HG03135 (cell line): ENCODE measurements at regions not wholly inside any gene's neighbourhood (a gene's known extent, or its start where the extent isn't known, plus 50 kb on each side); places are given as distances from the start of the nearest gene placed in this dataset.

Experiments
- ATAC-seq: cut with Tn5 transposase; IDR thresholded peaks from one replicate; pipeline ENCODE4 v1.9.1; 2021; ENCODE audit warnings: mild to moderate bottlenecking, moderate library complexity; ENCODE audit not compliant: unreplicated experiment

DNA sequence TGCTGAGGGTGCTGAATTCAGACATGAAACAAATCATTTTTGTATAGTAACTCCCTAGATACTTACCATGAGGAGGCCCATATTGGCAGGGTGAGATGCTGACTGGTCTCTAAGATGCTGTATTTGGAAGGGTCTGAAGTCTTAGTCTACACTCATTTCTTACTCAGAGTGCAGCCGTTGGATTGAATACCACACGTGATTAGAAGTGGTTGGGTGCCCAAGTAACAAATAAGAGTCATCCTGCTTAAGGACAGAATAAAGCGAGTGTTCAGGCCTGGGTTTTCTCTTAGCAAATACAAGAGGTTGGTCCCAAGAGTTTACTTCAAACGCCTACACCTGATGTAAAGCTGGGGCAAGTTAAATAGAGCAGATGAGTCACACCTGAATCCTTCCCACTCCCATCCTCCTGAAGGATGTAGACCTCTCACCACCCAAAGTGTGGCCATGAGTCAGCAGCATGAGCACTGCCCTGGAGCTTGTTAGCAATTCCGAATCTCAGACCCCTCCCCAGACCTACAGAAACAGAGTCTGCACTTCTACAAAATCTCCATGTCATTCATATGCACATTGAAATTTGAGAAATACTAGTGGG is 284.6 kb upstream of the CDH5 start:
- no peak for ATAC-seq

DNA sequence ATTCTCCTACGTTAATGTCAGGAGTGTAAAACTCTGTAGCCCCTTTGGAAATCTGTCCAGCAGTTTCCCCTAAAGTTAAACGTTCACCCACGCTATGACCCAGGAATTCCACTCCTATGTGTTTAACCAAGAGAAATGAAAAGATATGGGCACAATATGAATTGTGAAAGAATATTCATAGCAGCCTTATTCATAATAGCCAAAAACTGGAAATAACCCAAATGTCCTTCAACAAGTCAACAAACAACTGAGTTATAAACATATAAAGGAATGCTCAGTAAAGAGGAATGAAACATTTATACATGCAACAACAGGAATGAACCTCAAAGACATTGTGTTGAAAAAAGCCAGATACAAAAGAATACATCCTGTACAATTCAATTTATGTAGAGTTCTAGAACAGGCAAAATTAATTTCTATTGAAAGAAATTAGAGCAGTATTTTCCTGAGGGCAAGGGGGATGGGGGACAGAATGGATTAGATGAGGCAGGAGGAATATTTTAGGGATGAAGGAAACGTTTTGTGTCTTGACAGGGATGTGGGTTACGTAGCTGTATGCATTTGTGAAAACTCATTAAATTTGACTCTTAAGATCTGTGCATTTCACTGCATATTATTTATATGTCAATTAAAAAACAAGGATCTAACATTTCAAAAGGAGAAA is 286.7 kb upstream of the CDH5 start:
- ATAC-seq, result no peak

DNA sequence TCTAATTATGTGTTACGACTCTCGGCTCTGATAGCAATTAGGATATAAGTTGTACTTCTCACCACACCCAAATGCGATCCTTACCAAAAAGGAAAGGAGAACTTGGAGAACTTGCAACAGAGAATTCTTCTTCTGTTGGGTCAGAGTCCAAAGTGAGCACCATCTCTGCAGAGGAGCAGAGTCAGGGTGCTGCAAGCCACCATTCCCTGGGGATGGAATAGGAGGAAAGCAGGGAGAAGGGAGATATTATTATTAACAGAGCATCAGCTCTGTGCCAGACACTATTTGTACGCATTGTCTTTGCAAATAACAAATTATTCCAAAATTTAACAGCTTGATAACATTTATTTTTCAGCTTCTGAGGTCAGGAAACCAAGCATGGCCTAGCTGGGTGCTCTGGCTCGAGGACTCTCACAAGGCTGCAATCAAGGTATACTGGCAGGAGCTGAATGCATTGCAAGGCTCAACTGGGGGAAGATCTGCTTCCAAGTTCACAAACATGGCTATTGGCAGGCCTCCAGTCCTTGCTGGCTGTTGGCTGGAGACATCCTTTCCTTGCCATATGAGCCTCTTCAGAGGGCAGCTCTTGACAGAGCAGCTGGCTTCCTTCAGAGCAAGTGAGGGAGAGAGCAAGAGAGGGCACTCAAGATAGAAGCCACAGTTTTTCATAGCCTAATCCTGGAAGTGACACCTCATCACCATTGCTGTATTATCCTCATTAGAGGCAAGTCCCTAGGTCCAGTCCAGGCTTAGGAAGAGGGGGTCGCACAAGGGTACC is 296.2 kb upstream of the CDH5 start:
- no peak for ATAC-seq

DNA sequence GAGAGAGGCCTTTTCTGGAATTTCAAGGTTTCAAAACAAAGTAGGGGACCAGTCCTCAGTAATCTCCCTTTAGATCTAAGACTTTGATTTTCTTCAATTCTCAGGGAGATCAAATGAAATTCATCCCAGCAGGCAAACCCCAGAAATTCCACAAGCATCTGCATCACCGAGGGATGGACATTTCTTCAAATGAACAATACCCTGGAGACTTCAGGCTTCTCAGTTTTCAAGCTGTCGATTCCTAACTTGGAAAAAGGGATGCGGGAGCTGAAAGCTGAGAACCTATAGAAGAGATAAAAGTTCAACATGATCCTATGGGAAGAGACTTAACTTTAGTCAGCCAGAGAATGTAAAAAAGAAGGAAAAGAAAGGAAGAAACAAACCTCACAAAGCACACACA is 296.9 kb upstream of the CDH5 start:
- no peak for ATAC-seq

DNA sequence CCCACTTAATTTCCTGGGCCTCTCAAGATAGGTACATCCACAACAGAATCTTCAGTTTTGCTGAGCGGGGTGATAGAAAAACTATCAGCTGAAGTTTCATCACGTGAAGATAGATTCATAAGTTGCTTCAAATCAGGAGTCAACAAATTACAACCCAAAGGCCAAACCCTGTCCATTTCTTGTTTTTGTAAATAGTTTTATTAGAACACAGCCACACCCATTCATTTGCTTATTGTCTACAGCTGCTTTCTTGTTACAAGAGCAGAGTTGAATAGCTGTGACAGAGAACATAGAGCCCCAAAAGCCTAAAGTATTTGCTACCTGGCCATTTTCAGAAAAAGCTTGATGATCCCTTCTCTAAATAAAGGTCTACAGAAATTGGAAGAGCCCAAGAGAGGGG is 300.1 kb upstream of the CDH5 start:
- ATAC-seq, result no peak

DNA sequence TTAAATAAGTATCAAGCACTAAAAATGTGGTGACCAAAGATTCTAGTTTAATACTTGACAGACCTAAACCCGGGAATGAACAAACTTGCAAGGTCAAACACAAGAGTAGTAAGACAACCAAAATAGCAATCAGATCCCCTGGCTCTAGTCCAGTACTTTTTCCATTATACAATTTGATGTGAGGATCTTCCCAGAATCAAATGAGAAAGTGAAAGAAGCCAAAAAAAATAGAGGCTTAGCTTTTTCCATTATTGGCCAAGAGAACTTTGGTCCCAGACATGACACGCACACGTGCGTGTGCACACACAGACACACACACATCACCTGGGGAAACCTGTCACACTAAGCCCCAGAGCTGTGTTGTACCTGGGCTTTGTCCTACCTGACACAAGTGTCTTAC is 300.6 kb upstream of the CDH5 start:
- no peak for ATAC-seq

DNA sequence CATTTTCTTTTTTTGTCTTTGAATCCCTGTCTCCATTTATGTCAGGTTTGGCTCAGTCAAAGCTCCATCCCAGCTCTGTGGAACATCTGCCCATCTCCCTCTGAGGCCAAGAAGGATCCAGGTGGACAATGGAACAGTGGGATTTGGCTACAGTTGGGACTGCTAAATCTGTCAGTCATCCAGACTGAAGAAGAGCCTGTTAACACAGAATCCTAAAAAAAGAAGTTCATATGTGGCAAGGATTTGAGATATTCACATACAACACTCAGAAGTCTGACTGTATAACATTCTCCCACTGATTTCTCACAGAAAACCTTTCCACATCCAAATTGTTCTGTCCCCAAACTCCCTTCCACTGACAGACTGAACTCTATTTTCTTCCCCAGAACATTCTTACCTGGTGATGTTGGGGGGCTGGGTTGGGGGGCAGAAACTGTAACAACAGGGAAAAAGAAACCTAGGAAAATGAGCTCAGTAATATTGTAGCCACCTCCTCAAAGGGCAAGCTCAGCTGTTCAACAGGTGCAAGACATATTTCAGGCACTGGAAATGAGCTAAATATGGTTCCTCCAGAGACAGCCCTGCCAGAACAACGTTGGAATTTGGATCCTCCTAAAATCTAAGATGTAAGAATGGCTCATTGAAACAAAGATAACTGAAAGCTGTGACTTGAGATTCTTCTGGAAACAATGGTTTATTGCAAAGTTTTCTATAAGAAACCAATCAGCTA is 301.5 kb upstream of the CDH5 start:
- ATAC-seq, result no peak

DNA sequence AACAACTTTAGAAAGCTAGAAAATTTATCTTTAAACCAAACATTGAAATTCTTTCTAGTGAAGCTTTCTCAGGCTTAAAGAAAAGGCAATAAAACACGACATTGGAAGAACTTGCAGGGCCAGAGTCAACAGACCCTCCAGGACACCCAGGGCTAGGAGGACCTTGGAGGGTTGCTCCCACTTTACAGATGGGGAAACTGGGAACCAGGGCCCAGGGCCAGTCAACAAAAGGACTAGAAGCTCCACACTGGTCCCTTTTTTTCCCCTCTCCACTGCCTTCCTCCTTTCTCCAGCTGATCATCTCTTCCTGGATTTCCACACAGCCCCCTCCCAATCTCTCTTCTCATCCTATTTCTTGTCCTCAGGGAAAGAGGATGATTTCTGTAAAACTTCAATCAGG is 307.7 kb upstream of the CDH5 start:
- no peak for ATAC-seq

DNA sequence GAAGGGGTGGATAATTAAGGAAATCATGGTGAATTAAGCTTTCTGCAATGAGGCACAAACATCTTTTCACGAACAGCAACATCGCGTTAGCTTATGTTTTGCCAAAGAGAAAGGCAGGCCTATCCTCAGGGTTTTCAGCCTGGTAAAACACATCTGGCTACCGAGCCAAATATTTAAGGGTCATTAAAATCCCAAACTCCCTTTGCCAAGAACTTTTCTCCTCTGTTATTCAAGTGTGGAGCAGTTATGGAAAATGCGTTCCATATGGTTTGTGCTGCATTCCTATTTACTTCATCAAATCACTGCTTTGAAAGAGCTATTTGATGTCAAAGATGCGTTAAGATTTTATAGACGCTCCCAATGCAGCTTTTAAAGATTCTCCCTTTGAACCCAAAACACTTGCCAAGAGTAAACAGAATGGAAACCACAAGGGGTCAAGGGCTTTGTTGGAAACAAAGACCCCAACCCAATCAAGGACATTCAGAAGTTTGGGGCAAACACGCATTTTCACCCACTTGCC is 308.3 kb upstream of the CDH5 start:
- ATAC-seq, result no peak

DNA sequence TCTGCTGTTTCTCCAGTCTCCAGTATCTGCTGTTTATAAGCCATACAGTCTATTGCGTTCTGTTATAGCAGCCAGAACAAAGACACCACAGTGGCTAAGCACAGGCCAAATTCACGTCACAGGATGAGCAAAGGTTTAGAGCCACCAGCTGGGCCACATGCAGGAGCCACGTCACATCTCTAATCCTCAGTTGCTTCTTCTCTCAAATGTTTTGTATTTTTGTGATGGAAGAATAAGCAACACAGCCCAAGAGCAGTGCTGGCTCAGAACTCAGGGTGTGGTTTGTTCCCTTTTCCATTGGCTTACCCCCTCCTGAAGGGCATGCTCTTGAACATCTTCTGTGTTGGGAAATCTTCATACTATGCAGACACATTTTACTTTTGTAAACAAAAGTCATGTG is 309.4 kb upstream of the CDH5 start:
- no peak for ATAC-seq

DNA sequence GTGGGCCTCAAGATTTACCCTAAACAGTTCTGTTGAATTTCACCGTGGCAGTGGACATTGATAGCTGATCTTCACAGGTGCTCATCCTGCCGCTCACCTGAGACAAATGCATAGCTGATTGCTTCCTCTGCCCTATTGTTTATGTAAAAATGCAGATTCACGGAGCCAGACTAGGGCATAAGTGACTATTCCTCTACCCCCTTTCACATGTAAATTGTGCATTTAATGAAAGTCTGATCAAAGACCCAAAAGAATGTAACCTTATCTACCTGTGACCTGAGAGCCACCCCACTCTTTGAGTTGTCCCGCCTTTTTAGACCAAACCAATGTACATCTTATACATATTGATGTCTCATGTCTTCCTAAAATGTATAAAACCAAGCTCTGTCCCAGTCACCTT is 312.4 kb upstream of the CDH5 start:
- no peak for ATAC-seq

DNA sequence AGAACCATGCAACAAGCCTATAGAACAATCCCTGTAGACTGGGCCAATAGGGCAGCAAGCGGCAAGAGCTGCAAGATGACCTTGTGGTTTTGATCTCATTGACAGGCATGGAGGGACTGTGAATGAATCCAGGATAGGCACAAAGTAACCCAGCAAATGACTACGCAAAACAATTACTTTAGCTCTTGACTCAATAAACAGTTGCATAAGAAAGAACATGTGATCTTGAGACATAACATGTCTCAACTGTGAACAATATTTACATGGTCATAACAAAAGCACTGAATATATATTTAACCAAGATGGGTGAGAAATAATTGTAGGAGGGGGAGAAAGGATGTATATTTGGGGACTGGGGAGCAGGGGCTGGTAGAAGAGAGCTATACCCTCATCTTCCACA is 313.7 kb upstream of the CDH5 start:
- ATAC-seq, result no peak

DNA sequence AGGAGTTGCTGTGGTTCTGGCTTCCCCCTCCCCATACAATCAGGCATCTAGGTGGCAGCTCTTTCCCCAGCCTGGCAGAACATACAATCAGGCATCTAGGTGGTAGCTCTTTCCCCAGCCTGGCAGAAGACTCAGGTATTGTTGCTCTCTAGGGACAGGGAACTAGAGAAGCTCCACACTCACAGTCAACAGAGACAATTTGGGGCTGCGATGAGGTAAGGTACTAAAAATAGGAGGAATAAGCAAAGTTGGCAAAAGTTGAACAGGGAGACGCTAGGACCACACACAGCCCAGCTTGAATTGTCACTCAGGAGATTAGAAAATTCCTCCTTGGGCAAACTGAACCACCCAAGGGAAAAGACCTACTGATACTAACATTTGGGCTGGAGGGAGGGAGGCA is 315.5 kb upstream of the CDH5 start:
- no peak for ATAC-seq

DNA sequence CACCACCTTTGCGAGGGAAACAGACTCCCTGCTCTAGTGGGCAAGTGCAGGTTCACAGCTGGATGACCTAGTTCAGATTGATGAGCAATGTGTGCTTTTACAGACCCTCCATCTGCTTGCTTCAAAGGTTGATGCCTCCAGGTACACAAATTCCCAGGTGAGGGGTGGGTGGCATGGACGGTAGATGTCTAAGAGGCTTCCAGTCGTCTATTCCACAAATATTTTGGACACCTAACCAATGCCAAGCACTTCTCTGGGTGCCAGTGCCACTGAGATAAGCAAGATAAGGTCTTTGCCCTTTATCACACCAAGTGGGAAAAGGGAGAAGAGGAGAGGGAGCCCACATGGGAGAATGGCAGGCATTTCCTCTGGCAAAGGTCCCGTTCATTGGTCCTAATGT is 316.6 kb upstream of the CDH5 start:
- ATAC-seq, result no peak

DNA sequence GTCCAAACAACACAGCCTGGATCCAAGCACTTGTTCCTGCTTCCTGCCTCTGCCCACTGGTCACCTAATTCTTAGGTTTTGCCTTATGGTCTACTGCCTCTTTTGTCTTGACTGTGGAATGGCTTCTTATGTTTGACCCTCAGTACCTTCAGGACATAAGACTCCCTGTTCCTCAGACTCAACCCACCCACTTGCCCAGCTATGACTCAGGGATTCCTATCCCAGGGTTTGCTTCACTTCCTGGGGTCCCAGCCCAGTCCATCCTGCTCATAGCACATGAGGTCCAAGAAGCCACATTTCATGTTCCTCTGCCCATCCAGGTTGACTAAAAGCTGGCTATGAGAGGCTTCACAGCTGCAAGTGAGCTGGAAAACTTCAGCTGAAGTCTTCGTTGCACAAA is 320.9 kb upstream of the CDH5 start:
- no peak for ATAC-seq

DNA sequence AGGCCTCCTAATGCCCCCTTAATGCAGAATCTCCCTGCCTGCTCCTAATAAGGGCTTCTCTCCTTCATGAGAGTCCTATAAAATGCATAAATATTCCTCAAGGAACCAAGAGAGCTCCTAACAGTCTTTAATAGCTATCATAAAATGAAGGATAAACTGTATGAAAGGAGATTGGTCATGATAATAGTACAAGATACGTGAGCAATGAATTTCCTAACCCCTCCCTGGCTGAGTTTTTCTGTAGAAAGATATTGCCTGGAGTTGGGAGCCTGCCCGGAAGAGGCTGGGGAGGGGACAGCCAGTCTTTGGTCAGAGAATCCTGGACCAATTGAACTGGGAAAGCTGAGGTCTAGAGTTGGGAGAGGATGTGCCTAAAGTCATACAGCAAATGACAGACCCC is 321.9 kb upstream of the CDH5 start:
- ATAC-seq, result no peak

DNA sequence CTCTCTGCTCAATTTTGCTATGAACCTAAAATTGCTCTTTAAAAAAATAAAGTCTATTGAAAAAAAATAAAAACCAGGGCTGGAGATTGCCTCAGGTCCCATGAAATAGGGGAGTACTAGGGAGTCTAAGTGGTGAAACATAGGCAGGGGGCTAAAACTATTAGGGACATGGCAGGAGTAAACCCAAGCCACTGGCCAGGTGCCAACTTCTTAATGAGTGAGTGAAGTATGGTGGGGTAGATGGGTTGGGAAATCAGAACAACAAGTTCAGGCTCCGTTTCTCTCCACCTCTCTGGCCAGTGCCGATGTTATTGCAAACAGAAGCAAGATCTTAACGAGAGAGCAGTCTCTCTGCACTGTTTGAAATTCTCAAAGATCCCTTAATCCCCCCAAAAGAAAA is 322.4 kb upstream of the CDH5 start:
- ATAC-seq, result no peak

DNA sequence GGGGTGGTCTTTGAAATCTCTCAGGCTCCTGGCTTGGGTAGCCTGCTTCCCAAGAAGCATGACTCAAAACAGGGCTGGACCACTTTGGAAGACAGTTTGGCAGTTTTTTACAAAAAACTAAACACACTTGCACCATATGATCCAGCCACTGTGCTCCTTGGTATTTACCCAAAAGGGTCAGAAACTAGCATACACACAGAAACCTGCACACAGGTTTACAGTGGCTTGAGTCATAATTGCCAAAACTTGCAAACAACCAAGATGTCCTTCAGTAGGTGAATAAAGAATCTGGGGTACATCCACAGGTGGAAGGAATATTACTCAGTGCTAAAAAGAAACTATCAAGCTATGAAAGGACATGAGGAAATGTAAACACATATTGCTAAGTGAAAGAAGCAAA is 323.2 kb upstream of the CDH5 start:
- no peak for ATAC-seq

DNA sequence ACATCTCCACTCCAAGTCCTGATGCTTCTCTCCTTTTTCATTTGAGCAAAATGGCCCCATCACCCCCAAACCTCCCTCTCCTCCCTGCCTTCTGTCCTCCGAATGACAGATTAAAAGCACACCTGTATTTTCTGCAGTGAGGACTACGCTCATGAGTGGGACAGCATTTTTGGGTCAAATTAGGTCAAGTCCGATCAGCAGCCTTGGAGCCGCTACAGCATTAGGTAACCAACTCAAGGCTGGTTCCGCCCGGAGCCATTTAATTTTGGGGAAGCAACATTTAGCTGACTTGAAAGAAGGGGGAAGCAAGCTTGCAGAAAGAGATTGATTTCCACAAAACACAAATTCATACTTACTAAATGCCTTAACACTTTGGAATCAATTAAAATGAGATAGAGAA is 324.1 kb upstream of the CDH5 start:
- ATAC-seq, result no peak

DNA sequence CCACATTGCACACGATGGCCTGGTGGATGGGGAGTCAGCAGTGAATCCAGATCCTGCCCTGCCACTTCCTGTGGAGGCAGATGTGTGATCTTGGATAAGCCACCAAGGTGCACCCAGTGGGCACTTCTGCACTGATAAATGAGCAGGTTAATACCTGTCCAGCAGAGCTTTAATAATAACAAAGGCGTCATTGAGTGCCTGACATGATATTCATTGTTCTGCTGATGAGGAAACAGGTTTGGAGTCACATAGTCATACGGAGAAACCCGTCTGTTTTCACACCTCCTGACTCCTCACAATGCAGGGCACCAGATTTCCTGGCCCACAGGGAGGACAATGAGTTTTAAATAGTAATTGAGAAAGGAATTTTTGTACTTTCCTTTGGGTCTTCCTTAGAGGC is 324.6 kb upstream of the CDH5 start:
- no peak for ATAC-seq

DNA sequence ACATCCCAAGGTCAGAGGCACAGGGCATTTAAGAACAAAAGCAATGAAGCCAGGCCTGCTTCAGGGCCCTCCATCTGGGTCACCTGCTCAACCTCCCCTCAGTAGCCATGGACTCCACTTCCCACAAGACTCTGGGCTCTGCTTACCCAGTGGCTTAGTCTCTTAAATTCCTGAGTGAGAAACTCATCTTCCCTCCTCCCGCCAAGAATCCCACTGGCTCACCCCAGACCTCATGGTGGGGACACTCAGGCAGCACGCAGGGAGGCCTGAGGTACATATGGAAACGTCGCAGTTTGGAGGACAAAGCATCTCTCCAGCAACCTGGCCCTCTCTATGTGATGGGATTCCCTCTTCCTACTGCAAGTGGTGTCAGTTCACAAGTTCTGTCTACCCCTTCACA is 326.7 kb upstream of the CDH5 start:
- ATAC-seq, result no peak
